ENCODE measurements at regions not wholly inside any gene's neighbourhood (a gene's known extent, or its start where the extent isn't known, plus 50 kb on each side); places are given as distances from the start of the nearest gene placed in this dataset.

DNA sequence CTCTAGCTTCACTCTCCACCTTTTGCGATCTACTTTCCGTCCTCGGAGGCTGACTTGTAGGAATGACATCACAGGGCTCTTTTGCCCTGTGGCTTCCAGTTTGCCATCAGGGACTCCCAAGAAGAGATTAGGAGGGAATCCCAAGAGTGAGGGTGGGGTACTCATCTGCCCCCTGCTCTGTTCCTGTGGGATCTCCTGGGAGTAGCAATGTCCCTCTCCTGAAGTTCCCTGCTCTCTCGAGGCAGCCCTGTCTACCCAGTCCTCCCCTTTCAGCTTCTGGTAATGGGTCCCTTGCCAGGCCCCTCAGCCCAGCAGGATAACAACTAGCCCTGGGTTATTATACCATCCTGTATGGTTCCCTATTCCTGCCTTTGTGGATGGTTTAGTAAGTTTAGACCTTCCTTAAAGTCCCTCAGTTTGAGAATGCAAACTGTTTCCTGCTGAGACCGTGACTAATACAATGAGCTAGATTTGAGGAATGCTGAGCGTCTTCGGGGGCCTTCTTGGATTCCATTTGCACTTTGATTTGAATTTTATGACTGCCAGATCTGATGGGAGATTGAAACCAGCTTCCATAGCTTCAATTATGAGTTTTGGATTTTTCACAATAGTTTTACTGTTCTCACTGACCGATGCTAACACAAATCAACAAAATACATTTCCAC, 73.7 kb upstream of the IPO5 start:
- no peak for DNase-seq
- Histone ChIP-seq H3K27ac (ENCODE audit: low read length) (no peak overlapping the region), H3K9ac (ENCODE audit: low read length) (no peak overlapping the region), H3K79me2 (ENCODE audit: low read length) (no peaks in the 10 kb centered on the region), H3K4me3 (ENCODE audit: low read length) (no peak overlapping the region), H4K20me1 (ENCODE audit: insufficient read depth, low read depth, low read length) (no peaks in the 10 kb centered on the region), H3K9me2 (replicated peaks; ENCODE audit: insufficient read depth, low read length) (no peaks in the 10 kb centered on the region), H2AFZ (ENCODE audit: low read length) (no peak overlapping the region), H3K4me1 (ENCODE audit: low read length) (no peaks in the 10 kb centered on the region), H3K9me3 (ENCODE audit: low read length) (no peaks in the 10 kb centered on the region), H3K27me3 (ENCODE audit: low read length) (no peaks in the 10 kb centered on the region), H3K4me2 (ENCODE audit: low read depth, low read length, poor library complexity, severe bottlenecking) (no peak overlapping the region), H3K36me3 (ENCODE audit: insufficient read depth, low read length) (no peaks in the 10 kb centered on the region)

DNA sequence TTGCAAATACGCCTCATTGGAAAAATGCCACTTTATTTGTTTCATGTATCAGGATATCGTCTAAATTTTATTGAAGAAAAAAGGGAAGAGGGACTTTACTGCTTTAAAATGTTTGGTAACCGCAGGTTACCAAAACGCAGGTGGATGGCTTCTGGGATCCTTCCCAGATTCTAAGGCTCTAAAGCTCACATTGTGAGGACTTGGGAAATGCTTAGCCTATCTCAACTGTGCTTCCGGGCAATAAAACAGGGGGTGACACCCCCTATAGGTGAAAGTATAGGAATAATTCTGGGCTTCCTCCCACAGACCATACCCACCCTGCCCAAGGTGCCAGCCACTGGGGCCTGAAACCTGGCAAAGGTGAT, 73.2 kb upstream of the IPO5 start:
- no peaks in the 10 kb centered on the region for H3K9me3 ChIP-seq (ENCODE audit: low read length)
- H3K4me2 ChIP-seq (ENCODE audit: low read depth, low read length, poor library complexity, severe bottlenecking), result no peak overlapping the region
- H4K20me1 ChIP-seq (ENCODE audit: insufficient read depth, low read depth, low read length), result no peaks in the 10 kb centered on the region
- no peak overlapping the region for H3K27ac ChIP-seq (ENCODE audit: low read length)
- H2AFZ ChIP-seq (ENCODE audit: low read length), result no peak overlapping the region
- H3K79me2 ChIP-seq (ENCODE audit: low read length), result no peaks in the 10 kb centered on the region
- no peak overlapping the region for H3K9ac ChIP-seq (ENCODE audit: low read length)
- no peaks in the 10 kb centered on the region for H3K9me2 ChIP-seq (replicated peaks; ENCODE audit: insufficient read depth, low read length)
- H3K4me1 ChIP-seq (ENCODE audit: low read length), result no peaks in the 10 kb centered on the region
- no peak for DNase-seq
- H3K4me3 ChIP-seq (ENCODE audit: low read length), result no peak overlapping the region
- H3K36me3 ChIP-seq (ENCODE audit: insufficient read depth, low read length), result no peaks in the 10 kb centered on the region
- no peaks in the 10 kb centered on the region for H3K27me3 ChIP-seq (ENCODE audit: low read length)

- no peak for DNase-seq
- Histone ChIP-seq H3K79me2 (ENCODE audit: low read length) (no peaks in the 10 kb centered on the region), H3K9me2 (replicated peaks; ENCODE audit: insufficient read depth, low read length) (no peaks in the 10 kb centered on the region)
Measured at GRCh38 chr13:97881556-97881955, 71.9 kb upstream of the IPO5 start.

GRCh38 chr13:97883396-97883795, 70.1 kb upstream of the IPO5 start:
- Histone ChIP-seq H3K9me3 (ENCODE audit: low read length) (no peaks in the 10 kb centered on the region), H3K9me2 (replicated peaks; ENCODE audit: insufficient read depth, low read length) (no peaks in the 10 kb centered on the region)

More at GRCh38 chr13:97881556-97881955, 71.9 kb upstream of the IPO5 start:
- no peaks in the 10 kb centered on the region for H3K36me3 ChIP-seq (ENCODE audit: insufficient read depth, low read length)
- no peak overlapping the region for H3K4me2 ChIP-seq (ENCODE audit: low read depth, low read length, poor library complexity, severe bottlenecking)
- H3K27ac ChIP-seq (ENCODE audit: low read length), result no peak overlapping the region
- no peak overlapping the region for H2AFZ ChIP-seq (ENCODE audit: low read length)
- H3K27me3 ChIP-seq (ENCODE audit: low read length), result no peaks in the 10 kb centered on the region
- H4K20me1 ChIP-seq (ENCODE audit: insufficient read depth, low read depth, low read length), result no peaks in the 10 kb centered on the region
- H3K9me3 ChIP-seq (ENCODE audit: low read length), result no peaks in the 10 kb centered on the region
- H3K9ac ChIP-seq (ENCODE audit: low read length), result no peak overlapping the region
- no peaks in the 10 kb centered on the region for H3K4me1 ChIP-seq (ENCODE audit: low read length)
- H3K4me3 ChIP-seq (ENCODE audit: low read length), result no peak overlapping the region

GRCh38 chr13:97884707-97885468, 68.6 kb upstream of the IPO5 start:
- H3K9me3 ChIP-seq (ENCODE audit: low read length), result no peaks in the 10 kb centered on the region
- H3K27ac ChIP-seq (ENCODE audit: low read length), result no peak overlapping the region
- no peaks in the 10 kb centered on the region for H4K20me1 ChIP-seq (ENCODE audit: insufficient read depth, low read depth, low read length)
- no peak overlapping the region for H3K4me2 ChIP-seq (ENCODE audit: low read depth, low read length, poor library complexity, severe bottlenecking)
- H3K9ac ChIP-seq (ENCODE audit: low read length), result no peak overlapping the region
- H3K4me3 ChIP-seq (ENCODE audit: low read length), result no peak overlapping the region
- no peaks in the 10 kb centered on the region for H3K36me3 ChIP-seq (ENCODE audit: insufficient read depth, low read length)
- H3K27me3 ChIP-seq (ENCODE audit: low read length), result no peaks in the 10 kb centered on the region
- no peaks in the 10 kb centered on the region for H3K79me2 ChIP-seq (ENCODE audit: low read length)
- H3K9me2 ChIP-seq (replicated peaks; ENCODE audit: insufficient read depth, low read length), result no peaks in the 10 kb centered on the region
- no peaks in the 10 kb centered on the region for H3K4me1 ChIP-seq (ENCODE audit: low read length)
- DNase-seq, result no peak
- H2AFZ ChIP-seq (ENCODE audit: low read length), result no peak overlapping the region

More at GRCh38 chr13:97883396-97883795, 70.1 kb upstream of the IPO5 start:
- H2AFZ ChIP-seq (ENCODE audit: low read length), result no peak overlapping the region
- no peaks in the 10 kb centered on the region for H3K4me1 ChIP-seq (ENCODE audit: low read length)
- H4K20me1 ChIP-seq (ENCODE audit: insufficient read depth, low read depth, low read length), result no peaks in the 10 kb centered on the region
- no peak overlapping the region for H3K27ac ChIP-seq (ENCODE audit: low read length)
- no peaks in the 10 kb centered on the region for H3K36me3 ChIP-seq (ENCODE audit: insufficient read depth, low read length)
- H3K27me3 ChIP-seq (ENCODE audit: low read length), result no peaks in the 10 kb centered on the region
- H3K79me2 ChIP-seq (ENCODE audit: low read length), result no peaks in the 10 kb centered on the region
- H3K4me2 ChIP-seq (ENCODE audit: low read depth, low read length, poor library complexity, severe bottlenecking), result no peak overlapping the region
- H3K4me3 ChIP-seq (ENCODE audit: low read length), result no peak overlapping the region
- no peak overlapping the region for H3K9ac ChIP-seq (ENCODE audit: low read length)
- no peak for DNase-seq

- H3K4me3 ChIP-seq (ENCODE audit: low read length), result no peak overlapping the region
- H3K9ac ChIP-seq (ENCODE audit: low read length), result no peak overlapping the region
- H3K27me3 ChIP-seq (ENCODE audit: low read length), result no peaks in the 10 kb centered on the region
- no peaks in the 10 kb centered on the region for H3K79me2 ChIP-seq (ENCODE audit: low read length)
- H3K36me3 ChIP-seq (ENCODE audit: insufficient read depth, low read length), result no peaks in the 10 kb centered on the region
- H3K9me2 ChIP-seq (replicated peaks; ENCODE audit: insufficient read depth, low read length), result no peaks in the 10 kb centered on the region
- H3K9me3 ChIP-seq (ENCODE audit: low read length), result no peaks in the 10 kb centered on the region
- no peak overlapping the region for H3K4me2 ChIP-seq (ENCODE audit: low read depth, low read length, poor library complexity, severe bottlenecking)
- no peak for DNase-seq
- no peaks in the 10 kb centered on the region for H4K20me1 ChIP-seq (ENCODE audit: insufficient read depth, low read depth, low read length)
- no peaks in the 10 kb centered on the region for H3K4me1 ChIP-seq (ENCODE audit: low read length)
- no peak overlapping the region for H3K27ac ChIP-seq (ENCODE audit: low read length)
- H2AFZ ChIP-seq (ENCODE audit: low read length), result no peak overlapping the region
Measured at GRCh38 chr13:97885641-97886040, 67.8 kb upstream of the IPO5 start.

DNA sequence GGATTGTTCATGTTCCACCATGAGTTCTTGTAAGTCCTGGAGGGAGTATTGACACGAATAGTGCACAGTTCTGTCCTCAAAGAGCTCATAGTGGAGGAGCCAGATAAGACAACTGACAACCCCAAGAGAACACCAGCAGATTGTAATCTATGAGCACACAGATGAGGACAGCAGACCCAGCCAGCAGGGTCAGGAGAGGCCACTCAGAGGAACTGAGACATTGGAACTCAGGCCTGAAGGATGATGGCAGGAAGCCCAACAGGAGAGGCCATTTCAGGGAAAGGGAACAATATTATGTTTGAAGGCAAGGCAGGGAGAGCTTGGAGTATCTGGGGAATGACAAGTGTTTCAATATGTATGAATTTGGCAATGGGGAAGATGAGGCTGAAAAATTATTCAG, 63.7 kb upstream of the IPO5 start:
- no peaks in the 10 kb centered on the region for H3K4me1 ChIP-seq (ENCODE audit: low read length)
- no peak overlapping the region for H2AFZ ChIP-seq (ENCODE audit: low read length)
- H3K36me3 ChIP-seq (ENCODE audit: insufficient read depth, low read length), result no peaks in the 10 kb centered on the region
- H3K9me2 ChIP-seq (replicated peaks; ENCODE audit: insufficient read depth, low read length), result no peaks in the 10 kb centered on the region
- DNase-seq, result no peak
- no peaks in the 10 kb centered on the region for H3K9me3 ChIP-seq (ENCODE audit: low read length)
- no peak overlapping the region for H3K27ac ChIP-seq (ENCODE audit: low read length)
- H3K9ac ChIP-seq (ENCODE audit: low read length), result no peak overlapping the region
- no peaks in the 10 kb centered on the region for H3K27me3 ChIP-seq (ENCODE audit: low read length)
- no peaks in the 10 kb centered on the region for H4K20me1 ChIP-seq (ENCODE audit: insufficient read depth, low read depth, low read length)
- no peak overlapping the region for H3K4me2 ChIP-seq (ENCODE audit: low read depth, low read length, poor library complexity, severe bottlenecking)
- H3K4me3 ChIP-seq (ENCODE audit: low read length), result no peak overlapping the region
- no peaks in the 10 kb centered on the region for H3K79me2 ChIP-seq (ENCODE audit: low read length)

DNA sequence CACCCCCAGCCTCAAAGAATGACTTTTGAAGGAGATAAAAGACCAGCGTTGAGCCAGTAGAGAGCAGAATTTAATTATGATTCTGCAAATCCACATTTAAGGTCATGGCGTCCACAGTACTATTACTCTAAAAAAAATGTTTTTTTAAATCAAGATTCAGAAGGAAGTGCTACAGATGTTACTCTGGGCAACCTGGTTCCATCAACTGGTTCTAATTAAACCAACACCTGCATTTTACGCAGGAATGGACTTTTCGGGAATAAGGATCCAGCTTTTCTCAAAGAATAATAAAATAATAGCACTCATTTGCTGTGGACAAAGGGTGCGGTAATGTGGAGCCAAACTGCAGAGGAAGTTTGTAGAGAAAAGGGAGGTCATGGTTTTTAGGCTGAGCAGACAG, 62.9 kb upstream of the IPO5 start:
- no peak overlapping the region for H3K4me2 ChIP-seq (ENCODE audit: low read depth, low read length, poor library complexity, severe bottlenecking)
- no peak overlapping the region for H3K4me3 ChIP-seq (ENCODE audit: low read length)
- H3K9ac ChIP-seq (ENCODE audit: low read length), result no peak overlapping the region
- no peaks in the 10 kb centered on the region for H4K20me1 ChIP-seq (ENCODE audit: insufficient read depth, low read depth, low read length)
- no peak for DNase-seq
- no peak overlapping the region for H3K27ac ChIP-seq (ENCODE audit: low read length)
- H3K27me3 ChIP-seq (ENCODE audit: low read length), result no peaks in the 10 kb centered on the region
- no peaks in the 10 kb centered on the region for H3K79me2 ChIP-seq (ENCODE audit: low read length)
- H3K9me3 ChIP-seq (ENCODE audit: low read length), result no peaks in the 10 kb centered on the region
- H3K36me3 ChIP-seq (ENCODE audit: insufficient read depth, low read length), result no peaks in the 10 kb centered on the region
- H2AFZ ChIP-seq (ENCODE audit: low read length), result no peak overlapping the region
- no peaks in the 10 kb centered on the region for H3K9me2 ChIP-seq (replicated peaks; ENCODE audit: insufficient read depth, low read length)
- H3K4me1 ChIP-seq (ENCODE audit: low read length), result no peaks in the 10 kb centered on the region

Data from Karpas-422 (cell line).